Thoracic aorta (tissue), 2 donors: ENCODE measurements at regions not wholly inside any gene's neighbourhood (a gene's known extent, or its start where the extent isn't known, plus 50 kb on each side); places are given as distances from the start of the nearest gene placed in this dataset.

ENCODE experiments used
- ATAC-seq: fragments of 150-250 bp; one replicate; pipeline ENCODE4 v1.8.0; 2017; ENCODE audit warnings: low read depth; ENCODE audit not compliant: insufficient number of reproducible peaks, low FRiP score
- DNase-seq: peaks from one replicate; pipeline ENCODE4 v3.0.0-alpha.2; 2020; ENCODE audit warnings: low spot score
- H3K27ac ChIP-seq, 2 donors: fragments of 200-600 bp; sonication (generic); 1 replicate in 1 of 2; 2 replicates in 1 of 2; pipeline ENCODE4 v1.5.1; 2016; ENCODE audit warnings: mild to moderate bottlenecking in 2 of 2, moderate library complexity in 2 of 2
- H3K27me3 ChIP-seq: fragments of 200-600 bp; sonication (generic); replicated peaks from 2 replicates; pipeline ENCODE4 v1.6.0; 2016; ENCODE audit warnings: mild to moderate bottlenecking; ENCODE audit not compliant: insufficient read depth
- H3K36me3 ChIP-seq: fragments of 200-600 bp; sonication (generic); one replicate; pipeline ENCODE4 v1.5.1; 2016
- H3K4me1 ChIP-seq, 2 donors: fragments of 200-600 bp; sonication (generic); 1 replicate in 1 of 2; 2 replicates in 1 of 2; pipeline versions ENCODE4 v1.5.1 to v1.6.0; 2016; ENCODE audit warnings: low read depth in 2 of 2, mild to moderate bottlenecking in 1 of 2; ENCODE audit not compliant: control insufficient read depth in 1 of 2
- H3K4me3 ChIP-seq: fragments of 200-600 bp; sonication (generic); 2 replicates; pipeline ENCODE4 v1.5.1; 2016; ENCODE audit warnings: mild to moderate bottlenecking
- H3K9me3 ChIP-seq: fragments of 200-600 bp; sonication (generic); 2 replicates; pipeline ENCODE4 v1.5.1; 2016
- TF ChIP-seq, protein P1 (sequence below): fragments of 200-600 bp; sonication (generic); IDR thresholded peaks from one replicate; pipeline ENCODE4 v1.5.1; 2019; ENCODE audit warnings: antibody characterized with exemption

DNA sequence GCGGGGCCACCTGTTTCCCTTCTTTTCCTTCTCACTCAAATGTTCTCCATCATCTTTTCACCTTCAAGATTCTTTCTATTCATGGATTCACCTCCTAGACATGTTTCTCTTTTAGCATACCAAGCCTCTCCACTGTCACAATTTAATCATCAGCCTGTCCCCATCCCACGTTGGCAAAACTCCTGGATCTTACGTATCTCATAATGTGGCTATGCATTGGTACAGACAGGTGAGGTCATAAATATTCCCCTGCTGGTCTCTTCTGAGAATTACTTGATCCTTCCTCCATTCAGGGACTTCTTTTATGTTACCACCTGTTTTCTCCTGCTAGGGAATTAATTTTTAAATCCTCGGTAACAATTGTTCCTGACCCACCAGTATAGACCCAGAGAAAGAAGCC, 262.6 kb upstream of the NEBL start:
- no peaks in the 10 kb centered on the region for H3K4me1 ChIP-seq
- DNase-seq, result no peak
- ATAC-seq, result no peak
- no peak overlapping the region for H3K4me3 ChIP-seq
- H3K36me3 ChIP-seq, result no peaks in the 10 kb centered on the region
- no peaks in the 10 kb centered on the region for H3K27me3 ChIP-seq
- TF ChIP-seq, protein P1, sequence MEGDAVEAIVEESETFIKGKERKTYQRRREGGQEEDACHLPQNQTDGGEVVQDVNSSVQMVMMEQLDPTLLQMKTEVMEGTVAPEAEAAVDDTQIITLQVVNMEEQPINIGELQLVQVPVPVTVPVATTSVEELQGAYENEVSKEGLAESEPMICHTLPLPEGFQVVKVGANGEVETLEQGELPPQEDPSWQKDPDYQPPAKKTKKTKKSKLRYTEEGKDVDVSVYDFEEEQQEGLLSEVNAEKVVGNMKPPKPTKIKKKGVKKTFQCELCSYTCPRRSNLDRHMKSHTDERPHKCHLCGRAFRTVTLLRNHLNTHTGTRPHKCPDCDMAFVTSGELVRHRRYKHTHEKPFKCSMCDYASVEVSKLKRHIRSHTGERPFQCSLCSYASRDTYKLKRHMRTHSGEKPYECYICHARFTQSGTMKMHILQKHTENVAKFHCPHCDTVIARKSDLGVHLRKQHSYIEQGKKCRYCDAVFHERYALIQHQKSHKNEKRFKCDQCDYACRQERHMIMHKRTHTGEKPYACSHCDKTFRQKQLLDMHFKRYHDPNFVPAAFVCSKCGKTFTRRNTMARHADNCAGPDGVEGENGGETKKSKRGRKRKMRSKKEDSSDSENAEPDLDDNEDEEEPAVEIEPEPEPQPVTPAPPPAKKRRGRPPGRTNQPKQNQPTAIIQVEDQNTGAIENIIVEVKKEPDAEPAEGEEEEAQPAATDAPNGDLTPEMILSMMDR, result no peak
- H3K9me3 ChIP-seq, result no peaks in the 10 kb centered on the region
- no peak overlapping the region for H3K27ac ChIP-seq

DNA sequence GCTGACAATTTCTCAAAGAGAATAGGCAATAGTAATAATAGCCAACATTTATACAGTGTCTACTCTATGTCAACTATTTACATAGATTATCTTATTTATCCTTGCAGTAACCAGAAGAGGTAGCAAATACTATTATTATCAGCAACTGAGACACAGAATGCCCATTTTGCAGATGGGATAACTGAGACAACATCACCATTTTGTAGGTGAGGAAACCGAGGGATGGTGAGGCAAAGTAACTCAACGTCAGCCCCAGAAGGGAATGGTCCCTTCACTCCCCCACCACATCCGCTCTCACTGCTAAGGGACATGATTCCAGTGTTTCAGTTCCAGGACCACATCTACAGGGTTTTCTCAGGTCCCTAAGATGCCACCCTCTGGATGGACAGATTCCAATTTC, 261.2 kb upstream of the NEBL start:
- TF ChIP-seq, protein P1, result no peak
- Histone ChIP-seq H3K4me1 (no peaks in the 10 kb centered on the region), H3K4me3 (no peak overlapping the region), H3K27me3 (no peaks in the 10 kb centered on the region), H3K9me3 (no peaks in the 10 kb centered on the region), H3K36me3 (no peaks in the 10 kb centered on the region), H3K27ac (no peak overlapping the region)
- no peak for DNase-seq
- ATAC-seq, result no peak

DNA sequence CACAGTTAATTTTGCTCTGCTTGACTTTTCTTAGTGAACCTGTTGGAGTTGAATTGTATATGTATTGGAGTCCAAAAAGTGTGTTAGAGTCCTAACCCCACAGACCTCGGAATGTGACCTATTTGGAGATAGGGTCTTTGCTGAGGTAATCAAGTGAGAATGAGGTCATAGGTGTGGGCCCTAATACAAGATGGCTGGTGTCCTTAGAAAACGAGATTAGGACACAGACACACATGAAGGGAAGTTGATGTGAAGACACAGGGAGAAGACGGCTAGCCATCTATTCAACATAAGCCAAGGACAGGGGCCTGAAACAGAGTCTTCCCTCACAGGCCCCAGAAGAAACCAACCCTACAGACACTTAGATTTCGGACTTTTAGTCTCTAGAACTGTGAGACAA, 260.6 kb upstream of the NEBL start:
- Histone ChIP-seq H3K36me3 (no peaks in the 10 kb centered on the region), H3K4me1 (no peaks in the 10 kb centered on the region), H3K9me3 (no peaks in the 10 kb centered on the region), H3K27ac (no peak overlapping the region), H3K27me3 (no peaks in the 10 kb centered on the region), H3K4me3 (no peak overlapping the region)
- DNase-seq, result no peak
- no peak for ATAC-seq
- TF ChIP-seq, protein P1, result no peak

DNA sequence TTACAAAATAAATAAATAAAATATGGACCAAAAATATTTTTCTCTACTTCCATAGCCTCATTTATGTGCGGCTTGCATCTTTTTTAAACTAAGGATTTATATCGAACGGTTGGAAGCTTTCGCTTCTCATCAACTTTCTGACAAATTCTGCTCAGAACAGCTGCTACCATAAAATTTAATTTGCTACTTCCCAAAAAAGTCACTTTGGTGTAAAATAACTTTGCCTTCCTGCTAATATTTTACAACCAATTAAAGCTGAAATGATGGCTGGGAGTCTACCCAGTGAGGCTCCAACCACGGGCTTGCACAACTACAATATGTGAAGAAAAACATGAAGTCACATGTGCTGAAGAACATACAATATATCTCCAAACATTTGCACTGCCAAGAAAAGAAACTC, 253.1 kb upstream of the NEBL start:
- H3K4me3 ChIP-seq, result no peak overlapping the region
- no peaks in the 10 kb centered on the region for H3K4me1 ChIP-seq
- H3K27me3 ChIP-seq, result no peaks in the 10 kb centered on the region
- H3K36me3 ChIP-seq, result no peaks in the 10 kb centered on the region
- H3K9me3 ChIP-seq, result no peaks in the 10 kb centered on the region
- H3K27ac ChIP-seq, result no peak overlapping the region
- ATAC-seq (no peak), DNase-seq (no peak)
- TF ChIP-seq, protein P1, result no peak

DNA sequence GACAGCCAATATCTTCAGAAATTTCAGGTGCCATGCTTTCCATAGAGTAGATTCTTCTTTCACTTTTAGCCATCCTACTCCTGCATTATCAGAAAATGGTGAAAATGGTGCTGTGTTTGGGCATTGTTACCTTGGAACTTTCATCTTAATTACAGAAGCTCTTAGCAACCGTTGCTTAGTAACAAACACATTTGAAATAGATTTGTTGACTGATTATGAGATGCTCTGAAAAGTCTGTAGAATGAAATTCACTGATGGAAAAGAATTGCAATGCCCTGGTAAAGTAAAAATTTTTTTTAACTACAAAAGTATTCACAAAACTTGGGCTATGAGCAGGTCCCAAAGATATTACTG, 249.3 kb upstream of the NEBL start:
- Histone ChIP-seq H3K9me3 (no peaks in the 10 kb centered on the region), H3K36me3 (no peaks in the 10 kb centered on the region), H3K27me3 (no peaks in the 10 kb centered on the region), H3K4me1 (no peaks in the 10 kb centered on the region), H3K4me3 (no peak overlapping the region), H3K27ac (no peak overlapping the region)
- TF ChIP-seq, protein P1, result no peak
- DNase-seq (no peak), ATAC-seq (no peak)
